OCI-LY7 (cell line): ENCODE measurements at regions not wholly inside any gene's neighbourhood (a gene's known extent, or its start where the extent isn't known, plus 50 kb on each side); places are given as distances from the start of the nearest gene placed in this dataset.

Source experiments
- BruUV-seq: library from RNA; stranded (reverse); fragments of 400-500 nt; replicated peaks from 2 replicates; lab custom pipeline; 2021; lab: Mats Ljungman, UMichigan
- CTCF ChIA-PET: fragments of 300-600 bp; sonication (Branson Sonifier 250); formaldehyde crosslinking; loops from one replicate; lab custom pipeline; 2022; ENCODE audit warnings: antibody characterized with exemption; ENCODE audit not compliant: unreplicated experiment; lab: Charles Lee
- POLR2A ChIA-PET: fragments of 300-600 bp; sonication (Branson Sonifier 250); formaldehyde crosslinking; loops from one replicate; lab custom pipeline; 2022; ENCODE audit warnings: antibody characterized with exemption; lab: Charles Lee
- DNase-seq: peaks from one replicate; pipeline ENCODE4 v3.0.0-alpha.2; 2015; ENCODE audit warnings: low spot score
- H2AFZ ChIP-seq: fragments of 200-600 bp; sonication (generic), shearing (Covaris generic); 2 replicates; pipeline ENCODE4 v1.6.1; 2014; ENCODE audit warnings: mild to moderate bottlenecking, antibody characterized with exemption, low read length, moderate library complexity
- H3K27ac ChIP-seq: fragments of 200-600 bp; sonication (generic); 2 replicates; pipeline ENCODE4 v1.5.1; 2014; ENCODE audit warnings: mixed run types, low read depth, mild to moderate bottlenecking, moderate library complexity, low read length, inconsistent platforms; ENCODE audit not compliant: poor library complexity, severe bottlenecking
- H3K36me3 ChIP-seq: fragments of 200-600 bp; sonication (generic); 2 replicates; pipeline ENCODE4 v1.6.1; 2014; ENCODE audit warnings: mild to moderate bottlenecking, antibody characterized with exemption, low read length, moderate library complexity, mixed read lengths; ENCODE audit not compliant: insufficient read depth
- H3K4me1 ChIP-seq: fragments of 200-600 bp; sonication (generic); 2 replicates; pipeline ENCODE4 v1.5.1; 2014; ENCODE audit warnings: mild to moderate bottlenecking, low read length; ENCODE audit not compliant: insufficient read depth, poor library complexity, severe bottlenecking
- H3K4me2 ChIP-seq: fragments of 200-600 bp; sonication (generic); 2 replicates; pipeline ENCODE4 v1.6.1; 2014; ENCODE audit warnings: mild to moderate bottlenecking, low read length
- H3K4me3 ChIP-seq: fragments of 200-600 bp; sonication (generic); 2 replicates; pipeline ENCODE4 v1.5.1; 2014; ENCODE audit warnings: mild to moderate bottlenecking, low read depth, low read length; ENCODE audit not compliant: poor library complexity, severe bottlenecking
- H3K79me2 ChIP-seq: fragments of 200-600 bp; sonication (generic); 2 replicates; pipeline ENCODE4 v1.6.1; 2016; ENCODE audit warnings: low read depth, mild to moderate bottlenecking, low read length, moderate library complexity, mixed read lengths; ENCODE audit not compliant: insufficient read depth
- H3K9me2 ChIP-seq: fragments of 200-600 bp; sonication (generic); 2 replicates; pipeline ENCODE4 v1.6.1; 2016; ENCODE audit warnings: mild to moderate bottlenecking, low read length, mixed read lengths; ENCODE audit not compliant: insufficient read depth
- H3K9me3 ChIP-seq: fragments of 200-600 bp; sonication (generic); 2 replicates; pipeline ENCODE4 v1.6.1; 2014; ENCODE audit warnings: mild to moderate bottlenecking, mixed run types, low read length, mixed read lengths
- H4K20me1 ChIP-seq: fragments of 200-600 bp; sonication (generic); 2 replicates; pipeline ENCODE4 v1.6.1; 2014; ENCODE audit warnings: mild to moderate bottlenecking, antibody characterized with exemption, low read length, moderate library complexity, mixed read lengths; ENCODE audit not compliant: insufficient read depth
- CTCF ChIP-seq: fragments of 200-600 bp; sonication (generic); conservative IDR thresholded peaks from 2 replicates; pipeline ENCODE4 v1.5.1; 2014; ENCODE audit warnings: mild to moderate bottlenecking, antibody characterized with exemption, low read length, moderate library complexity, mixed read lengths
- EZH2phosphoT487 ChIP-seq: fragments of 200-600 bp; sonication (generic); IDR thresholded peaks from 2 replicates; pipeline ENCODE4 v1.6.1; 2018; ENCODE audit warnings: low read depth, borderline replicate concordance, mild to moderate bottlenecking, mixed run types, antibody characterized with exemption, low read length, moderate library complexity, mixed read lengths
- intact Hi-C: fragments of 100-400 bp; cut with micrococcal nuclease; formaldehyde crosslinking; loops from one replicate; pipeline ENCODE4 v1.10.0; 2022; ENCODE audit not compliant: unreplicated experiment

DNA sequence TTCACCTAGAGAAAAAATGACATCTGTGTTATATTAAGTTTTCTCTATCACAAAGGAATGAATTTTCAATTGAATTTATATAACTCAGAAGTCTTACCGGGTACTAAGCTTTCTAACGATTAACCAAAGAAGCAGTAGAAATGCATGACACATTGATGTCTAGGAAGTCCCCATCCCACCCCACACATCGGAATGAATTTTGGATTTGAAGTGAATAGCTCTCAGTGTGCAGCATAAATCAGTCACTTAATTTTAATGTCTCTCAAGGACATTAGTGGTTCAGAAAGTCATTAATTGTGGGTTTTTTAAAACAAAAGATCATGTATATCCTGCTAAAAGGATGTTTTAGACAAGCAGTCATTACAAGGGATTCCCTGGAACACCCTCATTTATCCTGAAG, 141.4 kb upstream of the PIEZO2 start:
- no peaks in the 10 kb centered on the region for H3K9me3 ChIP-seq
- H3K9me2 ChIP-seq = no peaks in the 10 kb centered on the region
- no peaks in the 10 kb centered on the region for H3K79me2 ChIP-seq
- BruUV-seq = no TSS peak
- H2AFZ ChIP-seq = no peak overlapping the region
- ChIA-PET POLR2A (no interaction called here), CTCF (no interaction called here)
- H4K20me1 ChIP-seq = no peaks in the 10 kb centered on the region
- H3K36me3 ChIP-seq = no peaks in the 10 kb centered on the region
- H3K27ac ChIP-seq = no peak overlapping the region
- H3K4me3 ChIP-seq = no peak overlapping the region
- intact Hi-C loops = no loop called here
- no peak for TF ChIP-seq EZH2phosphoT487
- no peak for TF ChIP-seq CTCF
- DNase-seq = no peak
- no peak overlapping the region for H3K4me2 ChIP-seq
- no peaks in the 10 kb centered on the region for H3K4me1 ChIP-seq

- H3K4me3 ChIP-seq = no peak overlapping the region
- DNase-seq = no peak
Measured at GRCh38 chr18:11289248-11289647, 139.9 kb upstream of the PIEZO2 start.

More at GRCh38 chr18:11289248-11289647, 139.9 kb upstream of the PIEZO2 start:
- H3K79me2 ChIP-seq = no peaks in the 10 kb centered on the region
- H3K9me3 ChIP-seq = no peaks in the 10 kb centered on the region
- CTCF ChIA-PET = no interaction called here
- no peak overlapping the region for H3K27ac ChIP-seq
- H2AFZ ChIP-seq = no peak overlapping the region
- POLR2A ChIA-PET = no interaction called here
- BruUV-seq = no TSS peak
- TF ChIP-seq EZH2phosphoT487 = no peak
- TF ChIP-seq CTCF = no peak
- H3K4me1 ChIP-seq = no peaks in the 10 kb centered on the region
- no peaks in the 10 kb centered on the region for H4K20me1 ChIP-seq
- H3K36me3 ChIP-seq = no peaks in the 10 kb centered on the region
- H3K9me2 ChIP-seq = no peaks in the 10 kb centered on the region
- no peak overlapping the region for H3K4me2 ChIP-seq
- intact Hi-C loops = loop anchor here (2.0 kb wide), 1 partner anchor 74 kb away; no protein-coding TSS in a partner anchor
